Naive thymus-derived CD8-positive, alpha-beta T cell (primary cell): ENCODE measurements at regions not wholly inside any gene's neighbourhood (a gene's known extent, or its start where the extent isn't known, plus 50 kb on each side); places are given as distances from the start of the nearest gene placed in this dataset.

Experiments
- ATAC-seq, 2 donors: fragments of 150-1000 bp; cut with Tn5 transposase in 1 of 2; sonication (Bioruptor Pico), chemical (Tn5 transposase) in 1 of 2; 1 replicate in 1 of 2; 2 replicates in 1 of 2; pipeline ENCODE4 v1.10.0; 2021; ENCODE audit warnings: mild to moderate bottlenecking in 2 of 2, moderate library complexity in 2 of 2
- POLR2A ChIA-PET: fragments of 350-600 bp; sonication (Branson Sonifier 250); formaldehyde crosslinking; loops from one replicate; lab custom pipeline; 2021; ENCODE audit warnings: antibody characterized with exemption; lab: Charles Lee
- DNase-seq, 10 donors: peaks; one replicate each; pipeline versions ENCODE4 v3.0.0 to v3.0.0-alpha.2; 2020 to 2022
- H3K27ac Mint-ChIP-seq, 10 donors: one replicate each; pipeline ENCODE4 v1.8.0; 2020 to 2022; ENCODE audit warnings: mild to moderate bottlenecking in 10 of 10, mixed read lengths in 10 of 10, moderate library complexity in 4 of 10, inconsistent platforms in 1 of 10
- H3K27me3 Mint-ChIP-seq, 5 donors: one replicate each; pipeline ENCODE4 v1.8.0; 2021 to 2022; ENCODE audit warnings: mixed read lengths in 5 of 5
- H3K36me3 Mint-ChIP-seq, 3 donors: one replicate each; pipeline ENCODE4 v1.8.0; 2020 to 2022; ENCODE audit warnings: mixed read lengths in 3 of 3, mild to moderate bottlenecking in 2 of 3, inconsistent platforms in 1 of 3
- H3K4me1 Mint-ChIP-seq, 4 donors: one replicate each; pipeline ENCODE4 v1.8.0; 2021 to 2022; ENCODE audit warnings: mixed read lengths in 4 of 4
- H3K4me3 Mint-ChIP-seq, 10 donors: one replicate each; pipeline ENCODE4 v1.8.0; 2020 to 2022; ENCODE audit warnings: mild to moderate bottlenecking in 10 of 10, mixed read lengths in 10 of 10, moderate library complexity in 6 of 10, inconsistent platforms in 1 of 10
- H3K9me3 Mint-ChIP-seq, 9 donors: one replicate each; pipeline ENCODE4 v1.8.0; 2020 to 2022; ENCODE audit warnings: mixed read lengths in 9 of 9, mild to moderate bottlenecking in 3 of 9, inconsistent platforms in 1 of 9, moderate library complexity in 1 of 9

GRCh38 chr4:123106747-123107146 is 184.3 kb upstream of the NUDT6 start:
- no peak for ATAC-seq
- peaks cover 0 to 2% (median 0%) of the 10 kb centered on the region in 4 donors for H3K4me1 Mint-ChIP-seq
- H3K27me3 Mint-ChIP-seq: no peaks in the 10 kb centered on the region
- peaks cover 0 to 8% (median 6%) of the 10 kb centered on the region in 3 donors for H3K36me3 Mint-ChIP-seq
- H3K27ac Mint-ChIP-seq: no peak overlapping the region
- H3K9me3 Mint-ChIP-seq: no peaks in the 10 kb centered on the region
- no peak for DNase-seq
- no peak overlapping the region for H3K4me3 Mint-ChIP-seq
- POLR2A ChIA-PET: no interaction called here

GRCh38 chr4:123107444-123108252 is 185.3 kb upstream of the NUDT6 start:
- POLR2A ChIA-PET: no interaction called here
- ATAC-seq (no peak), DNase-seq (no peak)
- Mint-ChIP-seq H3K27ac (no peak overlapping the region), H3K27me3 (no peaks in the 10 kb centered on the region), H3K9me3 (no peaks in the 10 kb centered on the region), H3K4me3 (no peak overlapping the region), H3K4me1 (peaks cover 0 to 2% (median 0%) of the 10 kb centered on the region in 4 donors), H3K36me3 (peaks cover 0 to 8% (median 6%) of the 10 kb centered on the region in 3 donors)

GRCh38 chr4:123109139-123109538 is 186.7 kb upstream of the NUDT6 start:
- POLR2A ChIA-PET: no interaction called here
- DNase-seq (no peak), ATAC-seq (no peak)
- Mint-ChIP-seq H3K4me3 (no peak overlapping the region), H3K4me1 (no peaks in the 10 kb centered on the region), H3K27ac (no peak overlapping the region), H3K36me3 (peaks cover 0 to 17% (median 9%) of the 10 kb centered on the region in 3 donors), H3K27me3 (no peaks in the 10 kb centered on the region), H3K9me3 (peaks cover 0 to 1% (median 0%) of the 10 kb centered on the region in 9 donors)

GRCh38 chr4:123110147-123110546 is 187.8 kb upstream of the NUDT6 start:
- peaks cover 0 to 17% (median 9%) of the 10 kb centered on the region in 3 donors for H3K36me3 Mint-ChIP-seq
- H3K27ac Mint-ChIP-seq: no peak overlapping the region
- DNase-seq (no peak), ATAC-seq (no peak)
- no peaks in the 10 kb centered on the region for H3K27me3 Mint-ChIP-seq
- H3K4me1 Mint-ChIP-seq: no peaks in the 10 kb centered on the region
- POLR2A ChIA-PET: no interaction called here
- peaks cover 0 to 1% (median 0%) of the 10 kb centered on the region in 9 donors for H3K9me3 Mint-ChIP-seq
- H3K4me3 Mint-ChIP-seq: no peak overlapping the region

GRCh38 chr4:123110685-123111084 is 188.3 kb upstream of the NUDT6 start:
- ATAC-seq (no peak), DNase-seq (no peak)
- Mint-ChIP-seq H3K4me3 (no peak overlapping the region), H3K9me3 (peaks cover 0 to 1% (median 0%) of the 10 kb centered on the region in 9 donors), H3K27me3 (no peaks in the 10 kb centered on the region), H3K36me3 (peaks cover 0 to 17% (median 6%) of the 10 kb centered on the region in 3 donors), H3K4me1 (no peaks in the 10 kb centered on the region), H3K27ac (no peak overlapping the region)
- POLR2A ChIA-PET: no interaction called here

- ATAC-seq (no peak), DNase-seq (no peak)
- Mint-ChIP-seq H3K9me3 (peaks cover 0 to 1% (median 0%) of the 10 kb centered on the region in 9 donors), H3K36me3 (peaks cover 0 to 24% (median 3%) of the 10 kb centered on the region in 3 donors), H3K27me3 (no peaks in the 10 kb centered on the region), H3K4me3 (no peak overlapping the region), H3K4me1 (no peaks in the 10 kb centered on the region), H3K27ac (no peak overlapping the region)
- POLR2A ChIA-PET: no interaction called here
Measured at GRCh38 chr4:123113155-123113554, 190.8 kb upstream of the NUDT6 start.

- POLR2A ChIA-PET: no interaction called here
- H3K9me3 Mint-ChIP-seq: peaks cover 0 to 1% (median 0%) of the 10 kb centered on the region in 9 donors
- H3K36me3 Mint-ChIP-seq: peaks cover 0 to 26% (median 3%) of the 10 kb centered on the region in 3 donors
- H3K4me1 Mint-ChIP-seq: no peaks in the 10 kb centered on the region
- no peak overlapping the region for H3K27ac Mint-ChIP-seq
- no peak overlapping the region for H3K4me3 Mint-ChIP-seq
- no peak for DNase-seq
- H3K27me3 Mint-ChIP-seq: no peaks in the 10 kb centered on the region
- no peak for ATAC-seq
Measured at GRCh38 chr4:123114084-123114914, 191.9 kb upstream of the NUDT6 start.

GRCh38 chr4:123114915-123115756 is 192.7 kb upstream of the NUDT6 start:
- H3K9me3 Mint-ChIP-seq: peaks cover 0 to 1% (median 0%) of the 10 kb centered on the region in 9 donors
- POLR2A ChIA-PET: no interaction called here
- no peaks in the 10 kb centered on the region for H3K4me1 Mint-ChIP-seq
- no peak for ATAC-seq
- no peak overlapping the region for H3K4me3 Mint-ChIP-seq
- H3K27ac Mint-ChIP-seq: no peak overlapping the region
- no peak for DNase-seq
- H3K27me3 Mint-ChIP-seq: no peaks in the 10 kb centered on the region
- H3K36me3 Mint-ChIP-seq: peaks cover 7 to 26% (median 8%) of the 10 kb centered on the region in 3 donors

- no peaks in the 10 kb centered on the region for H3K4me1 Mint-ChIP-seq
- ATAC-seq: no peak
- H3K27ac Mint-ChIP-seq: no peak overlapping the region
- H3K27me3 Mint-ChIP-seq: no peaks in the 10 kb centered on the region
- no peak overlapping the region for H3K4me3 Mint-ChIP-seq
- H3K36me3 Mint-ChIP-seq: peaks cover 7 to 23% (median 8%) of the 10 kb centered on the region in 3 donors
- DNase-seq: no peak
- peaks cover 0 to 1% (median 0%) of the 10 kb centered on the region in 9 donors for H3K9me3 Mint-ChIP-seq
- POLR2A ChIA-PET: no interaction called here
Measured at GRCh38 chr4:123116412-123116811, 194.0 kb upstream of the NUDT6 start.

GRCh38 chr4:123120473-123120872 is 198.1 kb upstream of the NUDT6 start:
- Mint-ChIP-seq H3K4me1 (no peaks in the 10 kb centered on the region), H3K9me3 (peaks cover 0 to 3% (median 0%) of the 10 kb centered on the region in 9 donors), H3K4me3 (no peak overlapping the region), H3K27me3 (no peaks in the 10 kb centered on the region), H3K27ac (no peak overlapping the region), H3K36me3 (peaks cover 12 to 37% (median 17%) of the 10 kb centered on the region in 3 donors)
- ATAC-seq (no peak), DNase-seq (no peak)
- POLR2A ChIA-PET: no interaction called here

- H3K4me3 Mint-ChIP-seq: no peak overlapping the region
- POLR2A ChIA-PET: no interaction called here
Measured at GRCh38 chr4:123121241-123121907, 199.0 kb upstream of the NUDT6 start.

GRCh38 chr4:123125477-123125876 is 203.1 kb upstream of the NUDT6 start:
- ATAC-seq: no peak

More at GRCh38 chr4:123121241-123121907, 199.0 kb upstream of the NUDT6 start:
- peaks cover 12 to 35% (median 23%) of the 10 kb centered on the region in 3 donors for H3K36me3 Mint-ChIP-seq
- H3K27me3 Mint-ChIP-seq: no peaks in the 10 kb centered on the region
- peaks cover 0 to 3% (median 0%) of the 10 kb centered on the region in 9 donors for H3K9me3 Mint-ChIP-seq
- H3K27ac Mint-ChIP-seq: no peak overlapping the region
- no peak for ATAC-seq
- no peaks in the 10 kb centered on the region for H3K4me1 Mint-ChIP-seq
- no peak for DNase-seq

More at GRCh38 chr4:123125477-123125876, 203.1 kb upstream of the NUDT6 start:
- Mint-ChIP-seq H3K27me3 (no peaks in the 10 kb centered on the region), H3K9me3 (peaks cover 0 to 3% (median 0%) of the 10 kb centered on the region in 9 donors), H3K4me3 (no peak overlapping the region), H3K4me1 (no peaks in the 10 kb centered on the region), H3K27ac (no peak overlapping the region), H3K36me3 (peaks cover 5 to 30% (median 23%) of the 10 kb centered on the region in 3 donors)
- POLR2A ChIA-PET: no interaction called here
- no peak for DNase-seq
